CD14-positive monocyte (primary cell): ENCODE measurements at regions not wholly inside any gene's neighbourhood (a gene's known extent, or its start where the extent isn't known, plus 50 kb on each side); places are given as distances from the start of the nearest gene placed in this dataset.

ENCODE experiments used
- DNase-seq, 3 donors: peaks; one replicate each; pipeline ENCODE4 v3.0.0-alpha.2; 2011 to 2022
- H2AFZ ChIP-seq: 2 replicates; pipeline ENCODE4 v1.6.0; 2012; ENCODE audit warnings: mild to moderate bottlenecking, low read depth, low read length, inconsistent platforms; ENCODE audit not compliant: insufficient read depth, poor library complexity, severe bottlenecking
- H3K27ac ChIP-seq, 2 donors: 1 replicate in 1 of 2; 2 replicates in 1 of 2; pipeline ENCODE4 v1.5.1; 2012 to 2013; ENCODE audit warnings: low read length in 2 of 2, control low read depth in 1 of 2, inconsistent platforms in 1 of 2, low read depth in 1 of 2, mild to moderate bottlenecking in 1 of 2
- H3K27me3 ChIP-seq, 2 donors: one replicate each; pipeline versions ENCODE4 v1.6.0 to v1.6.1; 2011 to 2013; ENCODE audit warnings: low read length in 2 of 2; ENCODE audit not compliant: control insufficient read depth in 2 of 2, insufficient read depth in 2 of 2
- H3K36me3 ChIP-seq, 2 donors: replicated peaks in 1 of 2; 1 replicate in 1 of 2; 2 replicates in 1 of 2; pipeline versions ENCODE4 v1.5.1 to v1.6.1; 2012 to 2013; ENCODE audit warnings: low read length in 2 of 2, control low read depth in 1 of 2, inconsistent platforms in 1 of 2, mild to moderate bottlenecking in 1 of 2; ENCODE audit not compliant: insufficient read depth in 2 of 2, control insufficient read depth in 1 of 2
- H3K4me1 ChIP-seq, 2 donors: 1 replicate in 1 of 2; 2 replicates in 1 of 2; pipeline versions ENCODE4 v1.5.1 to v1.6.1; 2012 to 2013; ENCODE audit warnings: low read length in 2 of 2, control low read depth in 1 of 2, inconsistent platforms in 1 of 2, mild to moderate bottlenecking in 1 of 2, moderate library complexity in 1 of 2; ENCODE audit not compliant: insufficient read depth in 2 of 2, control insufficient read depth in 1 of 2
- H3K4me2 ChIP-seq: replicated peaks from 2 replicates; pipeline ENCODE3; 2012; ENCODE audit warnings: low read length, moderate library complexity, mild to moderate bottlenecking; ENCODE audit not compliant: poor library complexity, severe bottlenecking; ENCODE audit errors: extremely low read depth
- H3K4me3 ChIP-seq, 3 experiments: fragments of 200-600 bp in 1 of 3; sonication (generic) in 1 of 3; replicated peaks in 1 of 3; 1 replicate in 2 of 3; 2 replicates in 1 of 3; pipeline ENCODE4 v1.5.1; 2011 to 2013; ENCODE audit warnings: low read length in 3 of 3, mild to moderate bottlenecking in 3 of 3, control low read depth in 2 of 3, low read depth in 2 of 3, inconsistent platforms in 1 of 3, moderate library complexity in 1 of 3
- H3K79me2 ChIP-seq: 2 replicates; pipeline ENCODE4 v1.6.0; 2012; ENCODE audit warnings: mild to moderate bottlenecking, control low read depth, inconsistent platforms, low read length, moderate library complexity; ENCODE audit not compliant: insufficient read depth
- H3K9ac ChIP-seq: 2 replicates; pipeline ENCODE4 v1.6.0; 2017; ENCODE audit warnings: low read length, mild to moderate bottlenecking; ENCODE audit not compliant: insufficient read depth, poor library complexity, severe bottlenecking
- H3K9me3 ChIP-seq, 2 donors: replicated peaks in 1 of 2; 1 replicate in 1 of 2; 2 replicates in 1 of 2; pipeline versions ENCODE4 v1.5.1 to v1.6.1; 2012 to 2013; ENCODE audit warnings: low read length in 2 of 2, control low read depth in 1 of 2; ENCODE audit not compliant: control insufficient read depth in 1 of 2, insufficient read depth in 1 of 2
- H4K20me1 ChIP-seq: 2 replicates; pipeline ENCODE4 v1.6.0; 2012; ENCODE audit warnings: mild to moderate bottlenecking, low read length, control low read depth, moderate library complexity; ENCODE audit not compliant: insufficient read depth
- H3K27ac Mint-ChIP-seq, 7 donors: one replicate each; pipeline ENCODE4 v1.8.0; 2020; ENCODE audit warnings: mild to moderate bottlenecking in 7 of 7, mixed read lengths in 7 of 7, moderate library complexity in 6 of 7, inconsistent platforms in 2 of 7
- H3K27me3 Mint-ChIP-seq, 3 donors: one replicate each; pipeline ENCODE4 v1.8.0; 2021 to 2022; ENCODE audit warnings: low read depth in 3 of 3, mild to moderate bottlenecking in 3 of 3, mixed read lengths in 3 of 3, moderate library complexity in 3 of 3, inconsistent platforms in 1 of 3
- H3K36me3 Mint-ChIP-seq, 2 donors: one replicate each; pipeline ENCODE4 v1.8.0; 2020; ENCODE audit warnings: mixed read lengths in 2 of 2, inconsistent platforms in 1 of 2, mild to moderate bottlenecking in 1 of 2
- H3K4me1 Mint-ChIP-seq: one replicate; pipeline ENCODE4 v1.8.0; 2020; ENCODE audit warnings: mild to moderate bottlenecking, mixed read lengths
- H3K4me3 Mint-ChIP-seq, 2 donors: one replicate each; pipeline ENCODE4 v1.8.0; 2020; ENCODE audit warnings: mild to moderate bottlenecking in 2 of 2, mixed read lengths in 2 of 2, moderate library complexity in 1 of 2
- H3K9me3 Mint-ChIP-seq, 7 donors: one replicate each; pipeline ENCODE4 v1.8.0; 2020 to 2022; ENCODE audit warnings: mixed read lengths in 7 of 7, mild to moderate bottlenecking in 6 of 7, moderate library complexity in 6 of 7, inconsistent platforms in 2 of 7
- WGBS: methylation state at CpG from one replicate; pipeline ENCODE4 v1.1.5; 2013; ENCODE audit warnings: missing lambda C conversion rate; ENCODE audit not compliant: insufficient coverage; 5-methylcytosine and 5-hydroxymethylcytosine counted together
- intact Hi-C, 2 donors: fragments of 100-400 bp; cut with micrococcal nuclease; formaldehyde crosslinking; loops; one replicate each; pipeline versions ENCODE4 v1.15.0 to v1.15.1; 2023
- TF ChIP-seq, protein P1 (sequence below): fragments of 200-600 bp; IDR thresholded peaks from one replicate; pipeline ENCODE4 v1.8.0; 2022; ENCODE audit warnings: antibody characterized with exemption, mild to moderate bottlenecking

DNA sequence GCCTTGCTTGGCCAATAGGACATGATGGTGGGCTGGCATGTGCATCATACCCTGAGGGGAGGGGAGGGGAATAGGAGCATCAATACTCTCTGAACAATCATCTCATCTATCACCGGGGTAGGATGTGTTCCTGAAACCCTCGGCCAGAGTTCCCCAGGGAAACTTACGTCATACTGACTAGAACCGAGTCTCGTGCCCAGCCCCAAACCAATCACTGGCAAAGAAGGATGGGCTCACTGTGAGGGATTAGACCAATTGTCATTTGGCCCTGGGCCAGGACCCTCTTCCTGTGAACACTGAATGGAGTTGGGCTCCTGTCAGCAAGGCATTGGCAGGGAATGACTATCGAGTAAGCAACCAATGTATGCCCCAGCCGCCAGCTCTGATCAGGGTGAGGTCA, 261.5 kb downstream of the MYCN start:
- H3K9ac ChIP-seq: no peak overlapping the region
- no peak for DNase-seq
- Mint-ChIP-seq H3K36me3 (no peaks in the 10 kb centered on the region), H3K27ac (no peak overlapping the region), H3K27me3 (peaks cover 0 to 2% (median 2%) of the 10 kb centered on the region in 3 donors), H3K9me3 (peaks cover 0 to 5% (median 0%) of the 10 kb centered on the region in 7 donors), H3K4me3 (no peak overlapping the region), H3K4me1 (no peaks in the 10 kb centered on the region)
- no peaks in the 10 kb centered on the region for H3K4me1 ChIP-seq
- no peaks in the 10 kb centered on the region for H3K36me3 ChIP-seq
- no peak overlapping the region for H3K4me2 ChIP-seq
- WGBS: 98% methylated on average over 5 of the region's 7 CpGs
- no peaks in the 10 kb centered on the region for H3K9me3 ChIP-seq
- H3K27me3 ChIP-seq: no peaks in the 10 kb centered on the region
- no peak overlapping the region for H3K27ac ChIP-seq
- no peaks in the 10 kb centered on the region for H3K79me2 ChIP-seq
- H3K4me3 ChIP-seq: no peak overlapping the region
- TF ChIP-seq, protein P1, sequence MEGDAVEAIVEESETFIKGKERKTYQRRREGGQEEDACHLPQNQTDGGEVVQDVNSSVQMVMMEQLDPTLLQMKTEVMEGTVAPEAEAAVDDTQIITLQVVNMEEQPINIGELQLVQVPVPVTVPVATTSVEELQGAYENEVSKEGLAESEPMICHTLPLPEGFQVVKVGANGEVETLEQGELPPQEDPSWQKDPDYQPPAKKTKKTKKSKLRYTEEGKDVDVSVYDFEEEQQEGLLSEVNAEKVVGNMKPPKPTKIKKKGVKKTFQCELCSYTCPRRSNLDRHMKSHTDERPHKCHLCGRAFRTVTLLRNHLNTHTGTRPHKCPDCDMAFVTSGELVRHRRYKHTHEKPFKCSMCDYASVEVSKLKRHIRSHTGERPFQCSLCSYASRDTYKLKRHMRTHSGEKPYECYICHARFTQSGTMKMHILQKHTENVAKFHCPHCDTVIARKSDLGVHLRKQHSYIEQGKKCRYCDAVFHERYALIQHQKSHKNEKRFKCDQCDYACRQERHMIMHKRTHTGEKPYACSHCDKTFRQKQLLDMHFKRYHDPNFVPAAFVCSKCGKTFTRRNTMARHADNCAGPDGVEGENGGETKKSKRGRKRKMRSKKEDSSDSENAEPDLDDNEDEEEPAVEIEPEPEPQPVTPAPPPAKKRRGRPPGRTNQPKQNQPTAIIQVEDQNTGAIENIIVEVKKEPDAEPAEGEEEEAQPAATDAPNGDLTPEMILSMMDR: no peak
- intact Hi-C loops: no loop called here
- no peaks in the 10 kb centered on the region for H4K20me1 ChIP-seq
- H2AFZ ChIP-seq: no peak overlapping the region

GRCh38 chr2:16200554-16201193, 260.3 kb downstream of the MYCN start:
- no peaks in the 10 kb centered on the region for H4K20me1 ChIP-seq
- TF ChIP-seq, protein P1: no peak
- intact Hi-C loops: no loop called here
- no peak for DNase-seq
- Mint-ChIP-seq H3K36me3 (no peaks in the 10 kb centered on the region), H3K4me3 (no peak overlapping the region), H3K9me3 (peaks cover 0 to 3% (median 0%) of the 10 kb centered on the region in 7 donors), H3K4me1 (no peaks in the 10 kb centered on the region), H3K27ac (no peak overlapping the region), H3K27me3 (peaks cover 0 to 2% (median under 1%) of the 10 kb centered on the region in 3 donors)
- no peak overlapping the region for H3K4me2 ChIP-seq
- H3K4me3 ChIP-seq: no peak overlapping the region
- 92% methylated on average over 3 of the region's 3 CpGs for WGBS
- H3K79me2 ChIP-seq: no peaks in the 10 kb centered on the region
- H3K27me3 ChIP-seq: no peaks in the 10 kb centered on the region
- H3K9me3 ChIP-seq: no peaks in the 10 kb centered on the region
- H3K27ac ChIP-seq: no peak overlapping the region
- H3K4me1 ChIP-seq: no peaks in the 10 kb centered on the region
- H2AFZ ChIP-seq: no peak overlapping the region
- H3K36me3 ChIP-seq: no peaks in the 10 kb centered on the region
- no peak overlapping the region for H3K9ac ChIP-seq
